Left colon (tissue), 2 donors: ENCODE measurements at regions not wholly inside any gene's neighbourhood (a gene's known extent, or its start where the extent isn't known, plus 50 kb on each side); places are given as distances from the start of the nearest gene placed in this dataset.

Source experiments
- ATAC-seq: fragments of 200-7000 bp; cut with Tn5 transposase; one replicate; pipeline ENCODE4 v1.9.1; 2020; ENCODE audit warnings: mild to moderate bottlenecking, moderate library complexity
- DNase-seq, 2 donors: peaks; one replicate each; pipeline ENCODE4 v3.0.0-alpha.2; 2020
- intact Hi-C, 2 donors: fragments of 100-400 bp; cut with DNase I in 1 of 2; cut with micrococcal nuclease in 1 of 2; formaldehyde crosslinking; loops; one replicate each; pipeline versions ENCODE4 v1.11.2 to v1.14.0; 2022; cut with DNase I, micrococcal nuclease
- donor health status: DM: no; HTN: no; CAD: no.
- donor health status: DM: yes; HTN: yes; CAD: no.

DNA sequence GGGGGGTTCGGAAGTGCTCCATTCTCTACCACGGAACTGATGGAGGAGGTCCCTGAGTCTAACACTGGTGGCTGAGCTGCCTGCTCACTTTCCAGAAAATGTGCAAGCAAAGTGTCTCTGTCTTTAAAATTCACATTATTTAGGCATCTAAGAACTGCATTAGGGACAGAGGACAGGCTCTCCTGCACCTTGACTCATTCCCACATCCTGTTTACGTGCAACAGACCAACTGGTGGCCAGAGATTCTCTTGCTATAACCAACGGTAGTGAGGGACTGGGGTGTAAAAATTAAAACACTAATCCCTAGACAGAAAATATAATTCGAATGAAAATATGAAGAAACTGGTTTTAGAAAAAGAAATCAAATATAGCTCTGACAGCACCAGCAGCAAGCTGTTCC is 320.9 kb downstream of the IRX2 start:
- intact Hi-C loops = no loop called here
- DNase-seq (no peak), ATAC-seq (no peak)

DNA sequence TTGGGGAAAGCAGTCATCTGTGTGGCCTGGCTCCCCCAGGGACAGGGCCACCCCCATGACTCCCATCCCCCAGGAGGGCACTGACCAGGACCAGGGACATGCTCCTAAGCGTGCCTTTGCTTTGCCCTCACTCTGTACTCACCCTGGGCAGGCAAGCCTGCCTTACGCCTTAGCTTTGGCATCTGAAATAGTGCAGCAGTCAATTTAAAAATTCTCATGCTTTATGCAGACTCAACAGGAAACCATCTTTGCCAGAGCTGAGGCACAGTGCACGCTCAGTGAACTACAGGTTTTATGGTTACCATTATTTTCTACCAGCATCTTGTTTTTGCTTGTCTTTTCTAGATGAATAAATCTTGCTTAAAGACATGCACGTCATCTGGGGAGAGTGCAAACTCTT is 323.5 kb downstream of the IRX2 start:
- intact Hi-C loops = no loop called here
- DNase-seq (no peak), ATAC-seq (no peak)

DNA sequence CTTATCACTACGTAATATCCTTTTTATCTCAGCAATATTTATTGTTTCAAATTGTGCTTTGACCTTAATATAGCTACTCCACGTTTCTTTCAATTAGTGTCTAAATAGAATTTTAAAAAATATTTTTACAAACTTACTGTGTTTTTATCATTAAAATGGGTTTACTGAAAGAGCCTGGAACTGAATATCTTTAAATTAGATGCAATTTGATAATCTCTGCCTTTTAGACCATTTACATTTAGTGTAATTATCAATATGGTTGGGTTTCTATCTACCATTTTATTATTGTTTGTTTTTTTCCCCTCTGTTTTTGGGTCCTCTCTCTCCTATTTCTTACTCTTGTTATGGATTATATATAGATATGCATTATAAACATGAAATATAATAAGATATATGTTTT is 327.8 kb downstream of the IRX2 start:
- no peak for DNase-seq
- intact Hi-C loops = no loop called here
- no peak for ATAC-seq

DNA sequence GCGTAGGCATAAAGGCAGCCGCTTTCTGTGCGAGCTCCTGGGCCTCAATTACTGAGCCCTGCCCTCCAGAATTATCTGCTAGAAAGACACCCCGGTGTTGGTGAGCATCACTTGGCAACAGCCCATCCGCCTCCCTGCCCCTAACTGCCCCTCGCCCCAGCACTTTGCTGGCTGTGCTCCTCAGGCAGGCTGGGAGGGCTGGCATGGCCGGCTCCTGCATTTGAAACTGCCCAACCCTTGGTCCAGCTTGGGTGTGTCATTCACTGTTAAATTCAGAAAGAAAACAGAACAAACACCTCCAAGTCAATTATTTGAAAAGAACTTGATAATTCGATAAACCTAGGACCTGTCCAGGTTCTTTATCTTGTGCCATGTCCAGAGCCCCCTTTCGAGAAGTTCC is 334.2 kb downstream of the IRX2 start:
- intact Hi-C loops = no loop called here
- no peak for DNase-seq
- ATAC-seq = no peak

DNA sequence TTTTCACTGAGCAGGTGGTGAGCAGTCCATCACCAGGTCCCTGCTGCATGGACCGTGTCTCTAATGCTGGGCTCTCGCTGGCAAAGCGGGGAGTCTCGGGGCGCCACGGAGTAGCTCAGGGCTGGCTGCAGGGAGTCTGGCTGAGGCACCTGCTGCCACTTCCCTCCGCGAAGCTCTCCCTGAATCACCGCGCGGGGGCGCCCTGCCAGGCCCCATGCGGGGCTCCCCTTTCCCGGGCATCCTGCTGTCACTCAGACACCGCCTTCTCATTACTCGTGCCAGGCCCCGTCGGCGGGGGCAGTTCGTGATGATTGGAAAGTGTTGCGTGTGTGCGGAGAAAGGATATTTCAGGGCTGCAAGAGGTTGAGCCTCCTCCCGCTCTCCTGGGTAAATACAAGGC is 335.8 kb downstream of the IRX2 start:
- DNase-seq (no peak), ATAC-seq (no peak)
- intact Hi-C loops = no loop called here

DNA sequence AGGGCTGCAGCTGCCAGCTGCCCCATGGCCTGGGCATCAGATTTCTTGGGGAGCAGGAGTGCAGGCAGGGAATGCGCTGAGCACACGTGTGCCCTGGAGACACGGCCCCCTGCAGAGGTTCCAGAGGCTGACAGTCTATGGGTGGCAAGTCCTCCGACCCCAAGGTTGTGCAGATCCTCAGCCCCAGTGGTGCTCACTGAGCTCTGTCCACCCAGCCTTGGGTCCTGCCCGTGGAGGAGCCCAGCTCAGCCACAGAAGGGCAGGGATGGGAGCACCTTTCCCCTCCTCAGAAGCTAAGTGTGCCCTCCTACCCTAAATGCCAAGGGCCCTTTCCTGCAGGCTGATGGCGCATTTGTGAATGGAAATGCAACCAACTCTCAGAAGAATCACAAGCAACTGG is 341.0 kb downstream of the IRX2 start:
- intact Hi-C loops = no loop called here
- ATAC-seq = no peak
- no peak for DNase-seq

DNA sequence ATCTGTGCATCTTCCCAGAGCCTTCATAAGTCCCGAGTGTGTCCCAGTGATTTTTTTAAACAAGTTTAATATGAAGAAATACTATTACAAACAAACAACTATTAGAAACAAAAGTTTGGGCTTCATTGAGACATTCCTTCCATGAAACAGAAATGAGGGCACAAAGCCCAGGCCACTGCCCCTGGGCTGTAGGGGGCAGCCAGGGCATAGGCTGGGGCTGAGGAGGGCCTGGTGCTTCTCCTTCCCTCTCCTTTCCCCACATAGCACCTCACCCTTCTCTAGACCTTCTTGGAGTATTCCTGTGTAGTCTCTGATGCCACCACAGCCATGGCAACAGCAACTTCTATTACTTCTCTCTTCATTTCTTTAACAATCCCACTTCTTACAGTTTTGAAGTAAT is 348.2 kb downstream of the IRX2 start:
- DNase-seq = no peak
- intact Hi-C loops = no loop called here
- no peak for ATAC-seq

DNA sequence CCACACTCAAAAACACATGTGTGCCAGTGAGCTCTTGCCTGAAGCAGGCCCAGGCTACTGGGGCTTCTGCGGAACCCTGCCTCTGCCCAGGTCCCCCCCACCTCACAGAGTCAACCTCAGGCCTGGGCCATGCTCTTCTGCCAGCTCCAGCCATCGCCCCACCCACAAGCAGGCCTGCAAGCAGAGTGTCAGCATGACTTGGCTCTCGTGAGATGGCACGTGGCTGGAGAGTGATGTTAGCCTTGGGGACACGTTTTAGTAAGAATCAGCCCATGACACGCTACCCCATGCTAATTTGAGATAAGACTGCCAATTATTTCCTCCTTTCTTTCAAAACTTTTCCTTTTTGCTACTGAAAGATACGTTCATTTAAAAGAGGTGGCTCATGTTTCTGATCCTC is 351.7 kb downstream of the IRX2 start:
- intact Hi-C loops = no loop called here
- ATAC-seq (no peak), DNase-seq (no peak)

DNA sequence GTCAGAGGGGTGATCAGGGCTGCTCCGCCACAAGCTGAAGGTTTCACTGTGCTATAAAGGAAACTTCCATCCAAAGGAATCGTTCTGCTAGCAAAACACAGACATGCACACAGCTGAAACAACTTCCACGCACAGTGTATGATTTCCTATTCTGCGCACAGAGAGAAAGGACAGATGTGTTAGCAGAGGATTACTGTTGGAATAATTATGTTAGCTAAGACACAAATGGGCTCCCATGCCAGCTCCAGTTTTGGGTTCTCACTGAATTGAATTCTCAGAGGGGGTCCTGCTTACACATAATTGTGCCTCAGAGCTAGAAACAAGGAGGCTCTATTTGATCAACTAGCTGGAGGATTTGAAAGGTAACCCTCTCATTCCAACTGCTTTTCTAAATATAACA is 352.4 kb downstream of the IRX2 start:
- intact Hi-C loops = no loop called here
- ATAC-seq = no peak
- DNase-seq = no peak

DNA sequence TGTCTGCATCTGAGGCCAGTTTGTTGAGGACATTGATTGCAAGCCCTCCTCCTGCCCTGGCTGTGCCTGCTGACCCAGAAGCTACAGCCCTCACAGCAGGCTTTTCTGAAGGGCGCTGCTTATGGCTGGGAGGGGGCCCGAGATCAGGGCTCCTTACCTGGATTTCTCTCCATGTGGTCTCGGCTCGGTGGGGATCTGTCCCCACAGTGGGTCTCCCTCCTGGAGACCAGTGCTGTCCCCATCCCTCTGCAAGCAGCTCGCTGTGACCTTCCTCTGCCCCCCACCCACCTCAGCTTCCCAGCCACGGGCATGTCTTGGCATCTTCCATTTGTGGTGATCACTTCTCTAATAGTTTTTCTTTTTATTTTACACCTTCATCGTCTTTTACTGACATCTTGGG is 357.9 kb downstream of the IRX2 start:
- intact Hi-C loops = no loop called here
- no peak for ATAC-seq

DNA sequence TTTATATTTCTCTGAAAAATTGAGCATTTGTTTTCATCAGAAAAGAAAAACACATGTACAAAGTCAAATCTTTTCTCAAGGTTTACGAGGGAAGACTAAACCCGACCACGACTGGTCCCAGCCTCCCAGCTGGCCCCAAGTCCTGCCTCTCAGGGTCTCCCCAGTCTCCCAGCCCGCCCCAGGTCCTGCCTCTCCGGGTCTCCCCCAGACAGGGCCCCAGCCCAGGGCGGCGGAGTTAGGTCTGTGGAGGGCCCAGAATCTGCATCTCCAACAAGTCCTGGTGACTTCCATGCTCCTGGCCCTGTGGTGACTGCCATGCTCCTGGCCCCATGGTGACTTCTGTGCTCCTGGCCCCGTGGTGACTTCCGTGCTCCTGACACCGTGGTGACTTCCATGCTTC is 359.9 kb downstream of the IRX2 start:
- intact Hi-C loops = no loop called here
- ATAC-seq (no peak), DNase-seq (no peak)

More for the DNA sequence above, 357.9 kb downstream of the IRX2 start:
- DNase-seq = no peak

DNA sequence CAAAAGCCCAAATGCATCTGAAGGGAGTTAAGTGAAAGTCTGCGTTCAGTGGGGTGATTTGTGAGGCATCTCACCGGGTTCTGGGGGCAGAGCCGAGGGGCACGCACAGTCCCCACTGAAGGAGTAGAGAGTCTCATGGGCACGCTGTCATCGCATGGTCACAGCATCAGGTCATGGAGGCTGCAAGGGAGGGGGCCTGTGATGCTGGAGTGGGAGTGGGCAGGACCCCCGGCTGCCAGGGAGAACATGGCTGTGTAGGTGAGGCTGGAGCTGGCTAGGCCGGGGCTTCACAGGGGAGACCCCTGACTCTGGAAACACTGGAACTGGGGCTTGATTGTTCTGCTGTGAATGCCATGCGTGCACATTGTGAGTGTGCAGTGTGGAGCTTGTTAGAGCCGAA is 360.5 kb downstream of the IRX2 start:
- DNase-seq = no peak

DNA sequence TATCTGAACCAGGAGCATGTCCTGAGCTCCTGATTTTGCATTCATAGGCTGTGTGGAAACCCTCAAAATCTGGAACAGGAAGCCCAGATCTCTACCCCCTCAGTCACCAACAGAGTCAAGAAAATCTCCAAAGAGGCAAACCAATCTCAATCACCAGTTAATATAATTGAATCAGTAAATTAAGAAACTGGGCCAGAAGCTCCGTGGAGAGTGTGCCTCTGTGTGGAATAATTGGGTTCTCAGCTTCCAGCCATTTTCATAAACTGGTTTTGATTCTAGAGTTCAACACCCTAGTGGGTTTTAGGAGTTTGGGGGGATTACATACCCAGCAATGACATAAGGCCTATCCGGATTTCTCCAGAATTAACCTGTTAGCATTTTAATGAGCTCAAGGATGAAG is 362.9 kb downstream of the IRX2 start:
- DNase-seq (no peak), ATAC-seq (no peak)
- intact Hi-C loops = no loop called here

More for the DNA sequence above, 360.5 kb downstream of the IRX2 start:
- no peak for ATAC-seq
- intact Hi-C loops = no loop called here

DNA sequence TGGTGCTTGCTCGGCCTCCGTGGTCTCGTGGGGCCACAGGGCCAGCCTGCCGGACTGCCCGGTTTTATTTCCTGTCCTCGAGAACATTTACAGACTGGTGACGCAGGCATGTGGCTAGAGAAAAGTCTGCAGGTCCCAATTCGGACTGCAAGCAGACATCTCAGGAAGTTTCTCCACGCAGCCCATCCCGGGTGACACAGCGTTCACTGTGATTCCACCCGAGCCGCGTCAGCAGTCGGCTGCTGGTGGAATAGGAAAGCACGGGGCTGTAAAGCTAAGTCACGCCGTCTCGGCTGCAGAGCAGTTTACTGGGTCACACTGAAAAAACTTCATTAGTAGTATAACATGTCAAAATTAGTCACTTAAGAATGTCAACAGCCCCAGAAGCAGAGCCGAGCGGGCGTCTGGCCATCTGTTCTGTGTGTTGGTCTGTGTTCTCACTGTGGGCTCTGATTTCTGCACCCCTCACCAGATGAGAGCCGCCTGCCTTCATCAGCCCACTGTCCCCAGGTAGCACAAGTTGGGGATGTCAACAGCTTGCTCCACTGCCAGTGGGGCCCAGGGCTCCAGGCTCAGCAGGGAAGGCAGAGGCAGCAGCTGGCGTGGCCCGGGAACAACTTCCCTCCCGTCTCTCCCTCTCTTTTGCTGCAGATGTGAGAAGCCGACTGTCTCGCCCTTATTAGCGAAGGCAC is 363.7 kb downstream of the IRX2 start:
- ATAC-seq (no peak), DNase-seq (no peak)
- intact Hi-C loops = no loop called here

DNA sequence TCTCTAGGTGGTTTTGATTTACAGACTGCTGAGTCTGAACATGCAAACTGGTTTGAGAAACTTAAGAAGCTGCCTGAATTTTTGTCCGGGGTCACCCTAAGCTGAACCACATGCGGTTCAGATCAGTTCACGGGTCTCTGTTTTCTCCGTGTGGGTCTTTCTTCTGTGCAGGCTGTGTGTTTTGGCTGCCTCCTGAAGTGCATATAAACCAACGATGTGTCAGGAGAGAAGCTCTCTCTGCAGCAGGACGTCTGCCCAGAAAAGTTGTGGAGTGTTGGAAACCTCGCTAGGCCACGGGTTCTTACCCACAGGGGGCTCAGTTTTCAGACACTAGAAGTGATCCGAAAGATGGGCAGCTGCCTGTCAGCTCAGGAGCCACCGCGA is 364.2 kb downstream of the IRX2 start:
- ATAC-seq (no peak), DNase-seq (no peak)
- intact Hi-C loops = no loop called here

DNA sequence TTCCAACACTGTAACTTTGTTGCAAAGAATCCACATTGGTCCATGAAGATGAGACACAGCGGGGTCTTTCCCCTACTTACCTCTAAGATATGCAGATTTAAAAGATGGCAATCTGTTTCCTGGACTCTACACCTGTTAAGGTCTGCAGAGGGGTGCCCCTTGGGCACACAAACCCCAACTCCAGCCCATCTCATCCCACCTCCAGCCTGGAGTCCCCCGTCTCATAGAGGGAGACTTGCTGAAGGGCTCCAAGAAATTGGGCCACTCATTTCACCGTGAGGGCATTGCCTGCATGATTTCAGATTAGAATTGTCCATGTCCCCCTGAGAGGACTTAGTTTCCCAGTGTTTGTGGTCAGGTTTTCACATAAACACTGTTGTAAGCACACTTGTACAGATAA is 365.7 kb downstream of the IRX2 start:
- DNase-seq = no peak
- intact Hi-C loops = no loop called here
- no peak for ATAC-seq

DNA sequence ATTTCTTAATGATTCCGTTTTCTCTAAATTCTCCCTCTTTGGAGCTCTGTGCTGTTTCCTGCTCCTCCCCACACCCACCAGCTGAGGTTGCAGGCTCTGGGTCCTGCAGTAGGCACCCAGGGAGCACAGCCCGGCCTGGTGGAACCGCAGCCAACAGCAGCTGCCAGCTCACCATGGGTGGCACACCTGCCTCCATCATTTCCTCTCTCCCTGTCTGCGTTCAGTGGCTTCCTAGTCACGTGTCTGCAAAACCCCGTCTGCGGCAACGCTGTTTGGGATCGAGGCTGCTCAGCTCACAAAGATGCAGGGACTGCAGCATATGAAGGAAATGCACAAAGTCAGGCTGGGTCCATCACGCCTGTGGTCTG is 367.8 kb downstream of the IRX2 start:
- intact Hi-C loops = no loop called here
- DNase-seq (no peak), ATAC-seq (no peak)

DNA sequence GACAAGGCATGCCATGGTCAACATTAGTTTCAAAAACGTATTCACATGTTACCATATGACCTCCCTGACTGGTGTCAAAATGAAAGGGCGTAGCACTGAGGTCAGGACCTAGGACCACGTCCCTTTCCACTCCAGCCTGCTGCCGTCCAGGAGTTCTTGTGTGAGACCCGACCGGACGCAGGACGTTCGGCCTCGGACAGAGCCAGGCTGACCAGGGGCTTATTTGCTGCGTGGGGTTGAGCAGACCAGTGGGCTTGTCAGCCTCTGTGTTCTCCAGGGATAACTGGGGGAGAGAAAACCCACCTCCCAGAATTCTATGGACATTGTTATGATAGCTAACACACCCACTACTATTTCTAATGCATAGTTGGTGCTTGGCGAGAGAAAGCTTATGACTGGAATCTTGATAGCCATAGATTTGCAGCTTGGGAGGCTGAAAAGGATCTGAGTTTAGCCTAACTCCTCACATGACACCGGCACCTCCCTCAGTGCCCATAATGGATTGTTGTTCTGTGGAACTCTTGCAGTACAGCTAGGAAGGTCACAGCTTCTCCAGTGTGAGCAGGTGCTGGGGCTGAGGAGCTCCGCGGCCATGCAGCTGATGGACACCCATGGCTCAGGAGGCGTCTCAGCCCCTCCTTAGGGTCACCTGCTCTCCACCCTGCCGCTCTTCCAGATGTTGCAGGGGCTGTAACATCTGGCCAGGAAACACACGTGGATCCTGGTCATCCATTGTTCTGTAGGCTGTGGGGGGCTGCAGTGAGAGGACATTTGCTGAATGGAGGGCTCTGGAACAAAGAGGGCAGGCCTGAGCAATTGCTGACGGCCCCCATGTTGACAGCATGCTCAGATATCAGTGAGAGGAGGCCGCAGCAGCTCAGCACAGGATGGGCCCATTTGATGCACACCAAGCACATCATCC is 368.4 kb downstream of the IRX2 start:
- intact Hi-C loops = no loop called here
- no peak for ATAC-seq
- DNase-seq = no peak

DNA sequence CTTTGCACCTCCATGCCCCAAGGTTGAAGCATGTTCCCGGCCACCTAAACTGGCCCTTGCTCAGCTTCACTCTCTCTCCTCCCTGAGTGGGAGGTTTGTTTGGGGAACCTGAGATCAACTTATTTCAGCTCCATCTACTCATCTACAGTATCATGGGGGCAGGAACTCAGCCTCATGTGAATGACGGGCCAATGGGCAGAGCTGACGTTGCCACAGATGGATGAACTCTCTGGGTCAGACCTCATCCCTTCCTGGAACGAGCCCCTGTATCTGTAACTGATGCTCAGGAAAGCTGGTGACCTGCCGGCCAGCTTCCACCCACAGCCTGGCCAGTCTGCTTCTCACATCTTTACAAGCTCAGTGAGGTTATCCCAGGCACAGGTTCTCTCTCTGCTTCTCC is 369.6 kb downstream of the IRX2 start:
- DNase-seq (no peak), ATAC-seq (no peak)
- intact Hi-C loops = no loop called here

DNA sequence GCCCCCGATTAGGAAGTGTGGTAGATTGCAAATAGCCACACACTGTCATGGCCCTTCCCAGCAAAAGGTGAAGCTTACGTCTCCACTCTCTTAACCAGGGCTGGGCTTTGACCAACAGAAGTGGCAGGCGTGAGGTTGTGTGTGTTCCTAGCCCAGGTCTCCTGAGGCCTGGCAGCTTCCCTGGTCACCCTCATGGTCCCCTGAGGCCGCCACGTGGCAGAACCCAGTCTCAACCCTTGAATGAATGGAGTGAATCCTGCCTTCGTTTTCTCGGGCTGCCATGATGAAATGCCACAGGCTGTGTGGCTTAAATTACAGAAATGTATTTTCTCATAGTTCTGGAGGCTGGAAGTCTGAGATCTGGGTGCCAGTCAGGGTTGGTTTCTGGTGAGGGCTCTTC is 370.4 kb downstream of the IRX2 start:
- ATAC-seq (no peak), DNase-seq (no peak)
- intact Hi-C loops = no loop called here

DNA sequence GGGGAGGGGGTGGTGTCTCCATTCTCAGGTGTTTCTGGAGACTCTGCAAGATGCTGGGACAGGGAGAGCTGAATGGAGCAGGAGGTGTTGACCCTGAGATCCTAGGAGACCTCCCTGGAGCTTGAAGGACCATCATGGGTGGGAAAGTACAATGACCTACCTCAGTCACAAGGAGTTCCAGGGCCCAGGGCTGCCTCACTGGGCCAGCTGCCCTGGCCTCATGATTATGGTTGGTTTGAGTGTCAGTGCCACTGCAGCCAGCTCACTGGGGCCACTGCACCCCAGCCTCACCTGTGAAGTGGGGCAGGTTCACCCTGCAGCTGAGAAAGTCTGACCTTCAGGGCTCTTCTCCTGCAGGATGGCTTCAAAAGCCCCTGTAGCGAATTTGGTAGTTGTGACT is 372.5 kb downstream of the IRX2 start:
- intact Hi-C loops = no loop called here
- DNase-seq (no peak), ATAC-seq (no peak)
